GM19035 (cell line): ENCODE measurements at regions not wholly inside any gene's neighbourhood (a gene's known extent, or its start where the extent isn't known, plus 50 kb on each side); places are given as distances from the start of the nearest gene placed in this dataset.
"Not testable (repeated sequence)": the region's sequence is repeated elsewhere in the genome, so short reads cannot be mapped to it uniquely, and the experiment has no call there.

Experiments used
- ATAC-seq: cut with Tn5 transposase; IDR thresholded peaks from one replicate; pipeline ENCODE4 v1.9.1; 2021; ENCODE audit not compliant: unreplicated experiment

DNA sequence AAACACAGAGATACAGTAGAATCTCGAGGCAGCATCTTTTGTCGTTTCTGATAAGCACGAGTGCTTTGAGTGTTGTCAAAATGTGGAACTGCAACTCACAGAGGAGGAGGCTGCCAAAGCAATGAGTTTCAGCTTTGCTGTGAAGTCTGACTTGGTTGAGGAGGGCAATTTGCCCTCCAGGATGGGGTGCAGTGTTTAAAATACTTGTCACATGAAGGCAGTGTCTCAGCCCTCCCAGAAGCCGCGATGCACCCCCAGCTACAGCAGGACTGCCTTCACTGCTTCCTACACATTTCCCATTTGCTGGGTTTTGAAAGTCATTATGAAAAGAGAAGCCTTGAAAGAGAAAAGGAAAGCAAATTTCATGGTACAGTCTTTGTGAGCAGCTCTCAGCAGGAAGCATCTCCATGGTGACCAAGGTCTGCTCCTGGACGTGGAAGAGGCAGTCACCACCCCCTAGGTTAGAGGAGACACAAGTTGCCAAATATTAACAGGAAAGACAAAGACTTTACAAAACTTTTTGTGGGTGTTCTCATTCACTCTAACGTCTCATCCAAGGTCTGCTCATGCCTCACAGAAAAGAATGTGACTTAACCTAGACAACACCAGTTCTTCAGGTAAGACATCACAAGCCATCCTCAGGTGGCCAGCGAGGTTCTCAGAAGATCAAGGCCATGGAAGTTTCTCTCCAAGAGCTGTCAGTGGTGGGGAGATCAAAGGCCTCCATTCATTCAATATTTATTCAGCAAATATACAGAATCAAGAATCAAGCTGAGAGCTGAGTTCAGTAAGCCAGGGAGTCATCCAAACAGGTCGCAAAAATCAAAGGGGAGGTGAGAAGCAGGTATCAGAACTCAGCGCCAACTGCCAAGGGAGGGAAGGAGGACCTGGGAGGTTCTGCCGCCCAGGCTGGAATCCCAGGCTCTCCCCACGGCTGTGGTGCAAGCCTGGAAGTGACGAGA lies 476.0 kb downstream of the EIPR1 start:
- peak; percentile 86 for ATAC-seq

DNA sequence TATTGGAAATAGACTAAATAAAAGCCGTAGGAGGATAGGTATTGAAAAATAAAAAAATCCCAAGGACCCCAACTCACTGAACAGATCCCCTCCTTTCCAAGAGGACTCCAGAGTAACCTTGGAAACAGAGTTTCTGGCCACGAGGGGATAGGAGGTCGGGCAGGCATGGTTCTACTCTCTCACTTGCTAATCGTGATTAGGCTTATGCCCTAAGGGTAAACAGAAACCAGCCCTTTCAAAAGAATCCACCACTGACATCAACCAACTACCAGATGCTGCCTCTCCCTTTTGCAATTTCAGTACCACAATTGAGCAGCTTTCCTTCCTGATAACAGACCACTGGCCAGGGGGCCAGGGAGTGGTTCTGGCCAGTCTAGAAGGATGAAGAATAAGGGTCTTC lies 477.8 kb downstream of the EIPR1 start:
- ATAC-seq = no peak

DNA sequence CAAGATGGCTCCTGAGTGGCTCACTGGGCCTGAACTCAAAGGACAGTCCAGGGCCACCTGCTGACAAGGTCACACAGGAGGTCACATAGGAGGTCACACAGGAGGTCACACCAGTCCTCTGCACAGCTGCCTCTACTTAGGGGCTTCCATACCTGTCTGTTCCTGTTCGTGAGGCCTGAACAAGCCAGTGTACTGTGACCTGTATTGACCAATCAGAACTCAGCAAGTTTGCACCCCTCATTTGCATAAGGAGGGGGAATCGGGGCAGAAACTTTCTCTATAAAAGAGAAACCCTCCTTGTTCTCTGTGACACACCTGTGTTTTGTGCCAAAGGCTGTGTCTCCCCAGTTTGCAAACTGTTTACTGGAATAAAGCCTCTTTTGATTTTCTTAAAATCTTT lies 478.9 kb downstream of the EIPR1 start:
- no peak for ATAC-seq

DNA sequence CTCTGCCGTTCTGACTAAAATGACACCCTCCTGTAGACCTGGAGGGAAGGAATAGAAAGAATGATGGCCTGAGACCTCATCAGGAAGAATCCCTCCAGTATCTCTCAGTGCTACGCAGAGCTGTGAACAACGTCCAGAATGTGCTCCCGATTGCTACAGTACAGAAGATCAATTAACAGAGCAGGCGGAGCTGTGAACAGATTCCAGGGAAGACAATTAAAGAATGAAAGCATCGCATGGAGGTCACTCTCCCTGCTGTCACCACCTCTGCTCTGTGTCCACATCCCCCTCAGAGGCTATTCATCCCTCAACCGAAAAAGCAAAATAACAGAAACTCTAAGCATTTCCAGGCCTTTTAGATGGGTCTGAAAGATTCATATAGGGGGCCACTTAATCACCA lies 481.0 kb downstream of the EIPR1 start:
- ATAC-seq = no peak

DNA sequence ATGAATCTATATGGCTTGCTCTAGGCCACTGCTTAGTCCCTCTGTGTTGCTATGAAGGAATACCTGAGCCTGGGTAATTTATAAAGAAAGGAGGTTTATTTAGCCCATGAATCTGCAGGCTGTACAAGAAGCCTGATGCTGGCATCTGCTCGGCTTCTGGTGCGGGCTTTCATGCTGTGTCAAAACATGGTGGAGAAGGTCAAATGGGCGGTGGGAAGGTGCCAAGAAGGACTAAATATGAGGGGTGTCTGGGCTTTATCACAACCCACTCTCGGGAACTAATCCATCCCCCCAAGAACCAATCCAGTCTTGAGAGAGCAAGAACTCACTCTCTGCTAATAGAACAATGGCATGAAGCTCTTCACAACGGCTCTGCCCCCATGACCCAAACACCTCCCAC lies 481.6 kb downstream of the EIPR1 start:
- ATAC-seq = no peak

DNA sequence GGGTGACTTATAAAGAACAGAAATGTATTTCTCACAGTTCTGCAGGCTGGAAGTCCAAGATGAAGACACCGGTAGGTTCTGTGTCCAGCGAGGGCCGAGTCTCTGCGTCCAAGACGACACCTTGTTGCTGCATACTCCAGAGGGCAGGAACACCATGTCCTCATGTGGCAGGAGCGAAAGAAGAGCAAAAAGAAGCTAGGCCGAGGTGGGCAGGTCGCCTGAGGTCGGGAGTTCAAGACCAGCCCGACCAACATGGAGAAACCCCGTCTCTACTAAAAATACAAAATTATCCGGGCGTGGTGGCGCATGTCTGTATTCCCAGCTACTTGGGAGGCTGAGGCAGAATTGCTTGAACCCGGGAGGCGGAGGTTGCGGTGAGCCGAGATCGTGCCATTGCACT lies 483.6 kb downstream of the EIPR1 start:
- not testable (repeated sequence) for ATAC-seq

DNA sequence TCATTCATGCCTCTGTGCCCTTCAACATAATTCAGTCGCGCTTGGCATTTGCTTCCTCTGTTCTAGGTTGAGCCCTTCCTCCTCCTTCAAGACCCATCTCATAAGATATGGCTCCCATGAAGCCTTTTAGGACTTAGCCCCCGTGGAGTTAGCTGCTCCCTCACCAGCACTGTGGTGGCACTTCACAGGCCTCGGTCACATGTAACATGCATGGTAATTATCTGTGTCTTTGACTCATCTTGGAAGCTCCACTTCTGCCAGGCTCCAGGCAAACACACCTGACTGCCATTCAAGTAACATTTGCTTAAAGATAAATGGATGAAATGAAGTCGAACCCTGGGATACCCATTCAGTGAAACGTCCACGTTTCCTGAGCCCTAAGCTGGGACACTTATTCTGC lies 484.7 kb downstream of the EIPR1 start:
- no peak for ATAC-seq

DNA sequence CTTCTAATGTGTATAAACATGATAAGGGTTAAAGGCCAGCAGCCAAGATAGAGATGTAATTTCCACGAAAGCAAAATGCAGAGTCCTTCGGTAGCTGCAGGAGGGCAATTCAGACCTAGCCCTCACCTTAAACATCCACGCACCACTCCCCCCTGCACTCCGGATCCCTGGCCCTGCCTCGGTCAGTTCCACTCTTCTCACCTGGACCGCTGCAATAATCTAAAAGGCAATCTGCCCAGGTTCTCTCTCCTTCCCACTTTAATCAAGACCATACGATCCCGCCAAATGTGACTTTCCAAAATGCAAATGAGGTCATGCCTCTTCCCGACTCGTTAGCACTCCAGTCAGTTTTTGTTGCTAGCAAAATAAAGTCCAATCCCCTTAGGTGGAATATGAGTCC lies 485.2 kb downstream of the EIPR1 start:
- ATAC-seq = no peak

DNA sequence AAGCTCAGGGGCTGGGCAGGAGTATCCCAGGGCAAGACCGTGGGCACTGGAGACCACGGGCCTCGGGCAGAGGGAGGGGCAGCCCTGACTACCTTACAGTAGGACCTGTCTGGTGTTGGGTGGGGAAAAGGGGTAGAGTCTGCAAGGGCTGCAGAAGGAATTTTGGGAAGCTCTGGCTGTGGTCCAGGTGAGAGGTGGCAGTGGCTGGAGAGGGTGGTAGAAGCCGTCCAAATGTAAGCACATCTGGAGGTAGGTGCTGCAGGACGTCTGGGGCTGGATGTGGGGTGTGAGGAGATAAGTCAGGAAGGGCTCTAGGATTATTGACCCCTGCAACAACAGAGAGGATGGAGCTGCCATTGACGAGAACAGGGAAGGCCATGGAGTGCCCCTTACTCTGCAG lies 486.7 kb downstream of the EIPR1 start:
- no peak for ATAC-seq

DNA sequence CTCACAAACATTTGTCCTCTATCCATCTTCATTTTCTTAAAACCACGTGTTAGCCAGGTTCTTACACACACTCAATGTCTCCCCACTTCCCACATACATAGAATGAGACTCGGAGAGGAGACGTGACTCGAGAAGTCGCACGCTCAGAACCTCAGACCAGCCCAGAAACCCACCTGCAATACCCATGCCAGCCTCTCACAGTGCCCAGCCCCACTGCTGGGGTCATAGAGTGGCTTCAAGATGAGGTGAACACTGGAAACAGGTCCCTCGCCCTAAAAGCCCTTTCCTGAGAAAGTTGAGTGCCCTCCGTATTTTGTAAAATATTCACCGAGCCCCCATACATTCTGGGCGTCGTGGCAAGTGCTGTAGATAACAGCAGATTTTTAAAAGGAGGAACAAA lies 487.4 kb downstream of the EIPR1 start:
- no peak for ATAC-seq

DNA sequence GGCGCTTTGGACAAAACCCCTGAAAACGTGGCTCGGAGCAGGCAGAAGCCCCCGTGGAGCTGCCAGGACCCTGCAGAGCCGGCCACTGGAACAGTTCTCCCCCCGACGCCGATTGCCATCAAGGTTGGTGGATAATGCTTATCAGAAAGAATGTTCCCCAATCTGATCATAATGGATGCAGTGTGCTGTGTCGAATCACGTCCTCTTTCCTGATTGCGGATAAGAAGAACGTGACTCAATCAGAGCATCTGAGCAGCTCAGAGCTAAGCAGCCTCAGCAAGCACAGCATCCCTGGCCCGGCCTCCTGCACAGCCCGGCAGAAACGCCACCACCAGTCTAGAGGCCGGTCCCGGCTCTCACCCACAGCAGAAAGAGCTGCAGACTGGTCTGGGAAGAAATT lies 488.0 kb downstream of the EIPR1 start:
- ATAC-seq = no peak

DNA sequence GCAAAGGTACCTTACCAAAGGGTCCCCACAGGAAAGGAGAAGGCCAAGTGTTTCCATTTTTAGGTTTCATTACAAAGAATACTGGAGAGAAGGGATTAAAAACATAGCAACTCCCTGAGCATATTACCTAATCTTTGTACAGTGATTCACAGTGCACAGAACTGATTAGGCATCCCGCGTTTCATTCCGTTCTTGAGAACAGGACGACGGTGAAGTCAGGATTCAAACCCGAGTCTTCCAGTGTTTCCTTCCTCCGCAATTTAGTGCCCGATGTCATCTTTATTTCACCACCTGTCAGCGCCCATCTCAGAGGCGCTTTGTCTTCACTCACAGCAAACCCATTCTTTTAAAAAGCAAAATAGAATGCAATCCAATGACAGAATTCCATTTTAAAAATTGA lies 488.5 kb downstream of the EIPR1 start:
- no peak for ATAC-seq

DNA sequence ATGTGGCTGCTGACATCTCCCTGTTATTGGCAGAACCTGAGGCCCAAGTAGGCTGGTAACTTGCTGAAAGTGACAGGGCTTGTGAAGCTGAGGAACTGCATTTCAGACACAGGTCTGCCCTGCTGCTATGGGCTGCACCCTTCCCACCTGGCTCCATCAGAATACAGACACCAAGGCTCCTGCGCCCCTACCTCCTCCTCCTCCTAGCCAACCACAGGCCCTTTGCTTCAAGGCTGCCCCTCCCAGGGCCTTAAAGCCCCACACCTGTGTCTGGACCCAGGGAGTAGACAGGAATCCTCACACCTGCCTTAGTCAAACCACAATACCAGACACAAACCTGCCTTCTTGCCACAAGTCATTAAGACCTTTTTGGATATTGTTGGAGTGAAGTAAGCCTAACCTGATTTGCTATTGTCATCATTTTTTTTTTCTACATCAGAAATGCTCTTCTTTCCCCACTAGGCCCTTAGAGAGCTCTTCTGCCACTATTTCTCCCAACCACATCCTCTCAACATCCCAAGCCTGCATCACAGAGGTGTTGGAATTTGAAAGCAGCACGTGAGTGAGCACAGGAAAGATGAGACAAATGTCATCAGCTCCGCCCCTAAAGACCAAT lies 489.7 kb downstream of the EIPR1 start:
- no peak for ATAC-seq

DNA sequence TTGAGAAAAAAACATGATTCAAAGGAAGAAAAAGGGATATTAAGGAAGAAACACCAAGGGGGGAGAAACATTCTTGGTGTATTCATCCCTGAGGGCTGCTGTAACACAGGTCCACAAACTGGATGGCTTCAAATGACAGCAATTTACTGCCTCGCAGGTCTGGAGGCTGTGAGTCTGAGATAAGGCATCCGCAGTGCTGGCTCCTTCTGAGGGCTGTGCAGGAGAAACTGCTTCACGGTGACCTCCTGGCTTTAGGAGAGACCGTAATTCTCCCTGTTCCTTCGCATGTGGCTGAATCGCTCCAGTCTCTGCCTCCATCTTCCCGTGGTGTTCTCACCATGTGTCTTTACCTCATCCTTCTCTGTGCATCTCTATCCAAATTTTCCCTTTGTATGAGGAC lies 490.7 kb downstream of the EIPR1 start:
- no peak for ATAC-seq

DNA sequence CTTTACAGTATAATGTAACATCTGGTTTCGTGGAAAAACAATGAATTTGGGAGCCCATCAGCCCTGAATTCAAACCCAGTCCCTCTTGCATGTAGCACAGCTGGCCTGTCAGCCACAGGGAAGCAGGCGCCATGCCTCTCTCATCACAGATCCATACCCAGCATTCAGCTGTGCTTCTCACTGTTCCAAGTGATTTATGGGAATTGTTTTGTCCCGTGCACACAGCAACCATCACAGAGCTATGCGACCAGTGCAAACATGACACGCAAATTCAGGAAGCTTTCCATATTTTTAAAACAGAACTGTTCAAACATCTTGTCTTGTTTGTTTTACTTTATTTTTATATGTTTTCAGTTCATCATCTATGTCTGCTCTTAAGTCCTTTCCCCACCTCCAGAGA lies 496.1 kb downstream of the EIPR1 start:
- no peak for ATAC-seq

DNA sequence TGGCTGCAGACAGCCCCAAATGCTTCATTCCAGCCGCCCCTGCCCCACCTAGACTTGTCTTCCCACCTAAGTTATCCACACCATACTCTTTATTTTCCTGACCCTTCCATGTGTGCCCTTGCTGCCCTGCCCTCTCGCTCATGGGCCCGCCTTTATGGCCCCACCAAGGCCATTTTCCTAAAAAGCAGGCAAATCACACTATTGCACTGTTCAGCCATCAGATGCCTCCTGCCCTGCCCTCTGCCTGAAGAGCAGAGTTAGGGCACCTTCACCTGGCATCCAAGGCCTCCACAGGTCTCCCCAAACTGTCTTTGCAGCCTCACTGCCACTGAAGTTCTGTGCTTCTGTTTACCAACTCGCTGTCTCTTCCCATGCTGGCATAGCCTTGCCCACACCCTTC lies 496.7 kb downstream of the EIPR1 start:
- no peak for ATAC-seq

DNA sequence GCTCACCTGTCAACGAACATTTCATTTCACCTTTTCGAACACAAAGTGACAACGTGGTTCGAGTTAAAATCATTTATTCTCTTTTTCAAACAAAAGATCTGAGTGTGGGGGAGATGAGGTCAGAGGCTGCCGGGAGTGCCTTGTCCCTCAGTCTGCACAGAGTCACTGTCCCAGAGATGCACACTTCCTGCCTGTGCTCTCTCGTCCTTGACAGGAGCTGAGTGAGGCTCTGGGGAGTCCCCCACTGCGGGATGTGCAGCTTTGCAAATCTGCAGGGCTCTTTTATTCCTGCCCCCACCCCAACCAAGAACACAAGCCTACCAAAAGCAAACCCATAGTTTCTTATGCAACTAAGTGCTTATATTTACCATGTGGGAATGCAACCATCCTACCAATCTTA lies 497.8 kb downstream of the EIPR1 start:
- ATAC-seq = peak; percentile 92

DNA sequence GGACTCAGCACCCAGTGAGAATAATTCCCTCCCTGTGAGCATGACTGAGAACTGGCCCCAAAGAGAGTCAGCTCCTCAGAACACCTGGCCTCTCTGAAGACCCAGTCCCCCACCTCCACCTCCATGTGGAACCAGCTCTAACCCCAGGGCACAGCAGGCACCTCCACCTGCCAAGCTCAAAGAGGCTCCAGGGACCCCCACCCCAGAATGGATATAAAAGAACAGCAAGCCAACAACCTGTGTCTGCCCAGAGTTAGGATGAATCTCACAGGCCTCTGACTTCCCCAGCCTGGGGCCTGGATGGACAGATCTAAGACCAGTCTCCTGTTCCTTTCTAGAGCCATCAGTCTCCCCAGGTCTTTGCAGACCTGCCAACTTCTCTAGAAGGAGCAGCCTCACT lies 498.5 kb downstream of the EIPR1 start:
- ATAC-seq = no peak

DNA sequence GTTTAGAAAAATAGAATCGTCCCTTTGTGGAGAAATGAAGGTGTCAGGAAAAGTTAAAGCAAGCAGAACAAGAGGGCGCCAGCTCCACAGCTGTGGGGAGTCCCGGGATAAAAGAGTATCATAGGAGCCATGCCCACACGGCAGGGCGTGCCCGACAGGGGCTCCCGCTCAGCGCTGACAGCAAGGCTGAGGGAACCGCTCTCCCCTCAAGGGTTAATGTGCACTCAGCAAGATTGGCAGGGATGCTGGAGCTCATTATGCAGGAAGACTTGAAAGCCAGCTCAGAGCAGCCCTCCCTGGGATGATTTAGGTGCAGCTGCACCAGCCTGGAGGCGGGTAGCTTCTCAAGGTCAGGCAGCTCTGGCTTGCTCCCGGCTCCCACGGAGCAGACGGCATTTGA lies 500.2 kb downstream of the EIPR1 start:
- ATAC-seq = no peak

DNA sequence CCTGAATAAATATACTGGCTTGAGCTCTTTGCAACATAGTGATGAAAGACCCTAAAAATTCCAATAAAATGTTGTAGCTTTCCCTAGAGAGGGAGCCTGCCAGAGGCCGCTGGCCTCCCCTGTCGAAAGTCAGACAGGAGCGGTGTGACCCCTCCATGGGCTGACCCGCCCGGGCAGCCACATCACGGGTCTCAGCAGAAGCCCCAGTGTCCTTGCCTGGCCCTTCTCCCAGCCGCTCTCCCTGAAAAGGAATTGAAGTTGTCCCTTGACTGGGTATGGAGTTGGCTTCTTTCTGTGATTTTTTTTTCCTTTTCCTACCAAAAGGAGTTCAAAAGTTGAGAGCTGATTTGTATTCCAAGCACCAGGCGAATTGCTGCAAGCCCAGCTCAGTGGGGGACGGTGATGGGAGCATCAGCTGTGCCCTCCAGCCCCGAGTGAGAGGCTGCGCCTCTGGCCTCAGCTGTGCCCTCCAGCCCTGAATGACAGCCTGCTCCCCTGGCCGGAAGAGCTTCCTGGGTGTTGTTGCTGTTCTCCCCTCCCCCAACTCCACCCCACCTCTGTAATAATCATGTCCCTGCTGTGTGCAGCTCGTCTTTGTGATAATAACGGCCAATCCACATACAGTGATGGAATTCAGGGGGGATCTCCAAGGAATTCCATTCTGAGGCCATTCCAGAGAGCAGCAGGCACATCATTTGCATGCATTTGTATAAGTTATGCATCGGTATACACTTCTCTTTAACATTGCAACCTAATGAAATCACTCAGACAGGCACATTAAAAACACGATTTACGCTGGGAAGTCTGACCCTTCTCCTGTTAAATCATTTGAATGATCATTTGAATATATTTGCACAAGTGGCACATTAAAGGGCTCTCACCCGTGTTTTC lies 501.0 kb downstream of the EIPR1 start:
- ATAC-seq = no peak

DNA sequence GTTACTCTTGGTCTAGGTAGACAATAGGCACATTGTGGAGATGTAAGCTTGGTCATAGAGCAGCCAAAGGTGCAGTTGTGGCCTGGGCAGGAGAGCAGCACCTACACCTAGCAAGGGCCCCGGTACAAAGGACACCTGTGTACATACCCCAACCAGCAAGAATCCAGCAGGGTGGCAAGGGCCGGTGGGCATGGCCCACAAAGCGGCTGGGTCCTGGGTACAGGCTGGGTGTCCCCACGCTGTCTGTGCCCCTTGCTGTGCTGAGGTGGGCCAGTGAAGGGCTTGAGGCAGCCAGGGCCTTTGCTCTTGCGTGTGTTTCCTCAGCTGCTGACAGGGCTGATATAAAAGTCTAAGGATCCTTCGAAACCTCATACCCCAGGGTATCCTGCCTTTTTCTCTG lies 501.8 kb downstream of the EIPR1 start:
- no peak for ATAC-seq

DNA sequence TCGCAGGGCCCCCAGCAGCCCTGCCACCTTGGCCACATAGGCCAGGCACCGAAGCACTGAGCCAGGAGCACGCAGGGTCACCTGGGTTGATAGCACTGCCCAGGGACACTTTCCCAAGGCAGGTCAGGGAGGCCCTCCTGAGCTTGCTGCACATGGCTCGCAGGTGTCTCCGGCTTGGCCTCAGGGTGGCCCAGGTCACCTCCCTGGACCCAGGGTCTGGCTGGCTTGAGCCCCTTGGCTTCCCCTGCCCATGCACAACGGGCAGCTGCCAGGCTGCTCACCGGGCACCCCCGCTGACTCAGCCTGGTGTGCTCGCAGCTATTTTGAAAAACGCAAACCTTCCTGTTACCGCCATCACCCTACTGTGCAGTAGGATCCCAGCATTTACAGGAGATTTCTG lies 502.3 kb downstream of the EIPR1 start:
- no peak for ATAC-seq
